GM12878 (cell line): ENCODE measurements at regions not wholly inside any gene's neighbourhood (a gene's known extent, or its start where the extent isn't known, plus 50 kb on each side); places are given as distances from the start of the nearest gene placed in this dataset.

ENCODE experiments used
- EZH2 ChIP-seq: IDR thresholded peaks from 2 replicates; pipeline ENCODE4 v1.6.1; 2012; ENCODE audit warnings: low read depth, mild to moderate bottlenecking, control low read depth, inconsistent platforms, low read length, borderline replicate concordance; ENCODE audit not compliant: control insufficient read depth
- ZBED1 ChIP-seq: IDR thresholded peaks from 2 replicates; pipeline ENCODE4 v1.6.1; 2016; ENCODE audit warnings: borderline replicate concordance

DNA sequence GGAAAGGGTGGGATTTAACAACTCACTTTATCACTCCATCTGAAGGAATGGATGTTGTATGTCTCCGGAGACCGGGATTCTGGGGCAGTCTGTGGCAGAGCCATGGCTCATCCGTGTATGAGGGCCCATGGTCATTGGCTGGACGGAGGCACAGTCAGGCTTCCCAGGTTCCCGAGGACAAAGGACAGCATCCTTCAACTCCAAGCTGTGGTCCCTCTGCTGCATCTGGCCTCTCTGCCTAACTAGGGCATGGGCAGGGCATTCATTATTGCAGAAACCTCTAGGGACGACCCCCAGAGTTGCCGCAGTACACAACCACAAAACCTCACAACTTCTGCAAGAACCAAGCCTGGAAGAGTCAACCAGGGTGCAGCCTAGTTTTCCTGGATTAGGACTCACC, 525.2 kb downstream of the GLRX3 start:
- TF ChIP-seq EZH2 (no peak), ZBED1 (no peak)
